CD4-positive, alpha-beta memory T cell (primary cell): ENCODE measurements at regions not wholly inside any gene's neighbourhood (a gene's known extent, or its start where the extent isn't known, plus 50 kb on each side); places are given as distances from the start of the nearest gene placed in this dataset.
A peak's percentile ranks its signal among the peaks of the same experiment; 100 is the strongest.

ENCODE experiments used
- CTCF ChIA-PET: fragments of 350-600 bp; sonication (Branson Sonifier 250); formaldehyde crosslinking; loops from one replicate; lab custom pipeline; 2021; ENCODE audit warnings: inconsistent platforms; ENCODE audit not compliant: partially characterized antibody; lab: Charles Lee
- POLR2A ChIA-PET: fragments of 350-600 bp; sonication (Branson Sonifier 250); formaldehyde crosslinking; loops from one replicate; lab custom pipeline; 2021; ENCODE audit not compliant: partially characterized antibody; lab: Charles Lee
- DNase-seq, 5 donors: peaks; one replicate each; pipeline versions ENCODE4 v3.0.0 to v3.0.0-alpha.2; 2020 to 2022; ENCODE audit warnings: mixed read lengths in 1 of 5
- H3K27ac ChIP-seq: one replicate; pipeline ENCODE4 v1.7.0; 2013; ENCODE audit warnings: low read depth, low read length
- H3K27me3 ChIP-seq: 2 replicates; pipeline ENCODE4 v1.7.0; 2013; ENCODE audit warnings: mild to moderate bottlenecking, low read length, moderate library complexity; ENCODE audit not compliant: insufficient read depth
- H3K36me3 ChIP-seq: 2 replicates; pipeline ENCODE4 v1.7.0; 2013; ENCODE audit warnings: mild to moderate bottlenecking, low read length, moderate library complexity; ENCODE audit not compliant: insufficient read depth
- H3K4me1 ChIP-seq: 2 replicates; pipeline ENCODE4 v1.7.0; 2013; ENCODE audit warnings: mild to moderate bottlenecking, low read length, moderate library complexity; ENCODE audit not compliant: insufficient read depth
- H3K4me3 ChIP-seq, 2 donors: one replicate each; pipeline ENCODE4 v1.7.0; 2013; ENCODE audit warnings: low read length in 2 of 2, mild to moderate bottlenecking in 1 of 2
- H3K9me3 ChIP-seq, 2 donors: one replicate each; pipeline ENCODE4 v1.7.0; 2013; ENCODE audit warnings: low read length in 2 of 2, control low read depth in 1 of 2; ENCODE audit not compliant: control insufficient read depth in 1 of 2
- H3K27ac Mint-ChIP-seq, 7 donors: one replicate each; pipeline ENCODE4 v1.8.0; 2020 to 2021; ENCODE audit warnings: mixed read lengths in 7 of 7, mild to moderate bottlenecking in 6 of 7, inconsistent platforms in 3 of 7, moderate library complexity in 3 of 7
- H3K27me3 Mint-ChIP-seq, 2 donors: one replicate each; pipeline ENCODE4 v1.8.0; 2020 to 2021; ENCODE audit warnings: mixed read lengths in 2 of 2
- H3K36me3 Mint-ChIP-seq, 2 donors: one replicate each; pipeline ENCODE4 v1.8.0; 2020 to 2021; ENCODE audit warnings: mixed read lengths in 2 of 2, inconsistent platforms in 1 of 2, mild to moderate bottlenecking in 1 of 2
- H3K4me1 Mint-ChIP-seq, 4 donors: one replicate each; pipeline ENCODE4 v1.8.0; 2020 to 2021; ENCODE audit warnings: mixed read lengths in 4 of 4, mild to moderate bottlenecking in 1 of 4
- H3K4me3 Mint-ChIP-seq, 8 donors: one replicate each; pipeline ENCODE4 v1.8.0; 2020 to 2021; ENCODE audit warnings: mixed read lengths in 8 of 8, mild to moderate bottlenecking in 7 of 8, moderate library complexity in 6 of 8, inconsistent platforms in 3 of 8
- H3K9me3 Mint-ChIP-seq, 8 donors: one replicate each; pipeline ENCODE4 v1.8.0; 2020 to 2021; ENCODE audit warnings: mixed read lengths in 8 of 8, mild to moderate bottlenecking in 5 of 8, inconsistent platforms in 3 of 8, moderate library complexity in 1 of 8
- intact Hi-C: fragments of 100-400 bp; cut with micrococcal nuclease; formaldehyde crosslinking; loops from one replicate; pipeline ENCODE4 v1.15.1; 2023

GRCh38 chr6:79150733-79151132 is 72.7 kb upstream of the PHIP start:
- no peak overlapping the region for H3K4me3 ChIP-seq
- H3K36me3 ChIP-seq: no peaks in the 10 kb centered on the region
- CTCF ChIA-PET: no interaction called here
- intact Hi-C loops: no loop called here
- DNase-seq: no peak
- Mint-ChIP-seq H3K9me3 (no peaks in the 10 kb centered on the region), H3K27ac (no peak overlapping the region), H3K27me3 (no peaks in the 10 kb centered on the region), H3K4me1 (no peaks in the 10 kb centered on the region), H3K36me3 (no peaks in the 10 kb centered on the region), H3K4me3 (no peak overlapping the region)
- no peaks in the 10 kb centered on the region for H3K27me3 ChIP-seq
- H3K4me1 ChIP-seq: no peaks in the 10 kb centered on the region
- no peak overlapping the region for H3K27ac ChIP-seq
- POLR2A ChIA-PET: no interaction called here
- H3K9me3 ChIP-seq: no peaks in the 10 kb centered on the region

- Histone ChIP-seq H3K27ac (no peak overlapping the region), H3K4me3 (no peak overlapping the region), H3K9me3 (no peaks in the 10 kb centered on the region), H3K27me3 (no peaks in the 10 kb centered on the region), H3K4me1 (no peaks in the 10 kb centered on the region), H3K36me3 (no peaks in the 10 kb centered on the region)
- DNase-seq: no peak
- ChIA-PET CTCF (no interaction called here), POLR2A (no interaction called here)
- H3K4me1 Mint-ChIP-seq: no peaks in the 10 kb centered on the region
- H3K9me3 Mint-ChIP-seq: no peaks in the 10 kb centered on the region
- H3K27me3 Mint-ChIP-seq: no peaks in the 10 kb centered on the region
- no peak overlapping the region for H3K4me3 Mint-ChIP-seq
- H3K36me3 Mint-ChIP-seq: no peaks in the 10 kb centered on the region
- no peak overlapping the region for H3K27ac Mint-ChIP-seq
- intact Hi-C loops: no loop called here
Measured at GRCh38 chr6:79149884-79150283, 71.8 kb upstream of the PHIP start.

GRCh38 chr6:79146421-79146820 is 68.4 kb upstream of the PHIP start:
- Histone ChIP-seq H3K9me3 (no peaks in the 10 kb centered on the region), H3K4me3 (no peak overlapping the region), H3K4me1 (no peaks in the 10 kb centered on the region), H3K27ac (no peak overlapping the region), H3K27me3 (no peaks in the 10 kb centered on the region), H3K36me3 (no peaks in the 10 kb centered on the region)
- intact Hi-C loops: no loop called here
- H3K4me3 Mint-ChIP-seq: no peak overlapping the region
- peaks cover 0 to 5% of the 10 kb centered on the region in 2 donors for H3K27me3 Mint-ChIP-seq
- no peak for DNase-seq
- no peak overlapping the region for H3K27ac Mint-ChIP-seq
- ChIA-PET CTCF (no interaction called here), POLR2A (no interaction called here)
- H3K9me3 Mint-ChIP-seq: no peaks in the 10 kb centered on the region
- H3K36me3 Mint-ChIP-seq: no peaks in the 10 kb centered on the region
- H3K4me1 Mint-ChIP-seq: no peaks in the 10 kb centered on the region

- DNase-seq: no peak
- H3K27ac Mint-ChIP-seq: no peak overlapping the region
- CTCF ChIA-PET: no interaction called here
Measured at GRCh38 chr6:79145301-79145700, 67.2 kb upstream of the PHIP start.

GRCh38 chr6:79143320-79143898 is 65.4 kb upstream of the PHIP start:
- Mint-ChIP-seq H3K36me3 (no peaks in the 10 kb centered on the region), H3K9me3 (no peaks in the 10 kb centered on the region), H3K4me3 (no peak overlapping the region), H3K4me1 (no peaks in the 10 kb centered on the region), H3K27me3 (peaks cover 0 to 5% of the 10 kb centered on the region in 2 donors), H3K27ac (peak overlapping the region in 1 of 7 donors; percentile 54)
- Histone ChIP-seq H3K4me3 (no peak overlapping the region), H3K27ac (no peak overlapping the region), H3K36me3 (no peaks in the 10 kb centered on the region), H3K9me3 (no peaks in the 10 kb centered on the region), H3K4me1 (no peaks in the 10 kb centered on the region), H3K27me3 (no peaks in the 10 kb centered on the region)
- POLR2A ChIA-PET: no interaction called here
- DNase-seq: no peak
- CTCF ChIA-PET: no interaction called here
- intact Hi-C loops: no loop called here

More at GRCh38 chr6:79145301-79145700, 67.2 kb upstream of the PHIP start:
- Mint-ChIP-seq H3K4me3 (no peak overlapping the region), H3K27me3 (peaks cover 0 to 5% of the 10 kb centered on the region in 2 donors), H3K36me3 (no peaks in the 10 kb centered on the region), H3K4me1 (no peaks in the 10 kb centered on the region), H3K9me3 (no peaks in the 10 kb centered on the region)
- H3K9me3 ChIP-seq: no peaks in the 10 kb centered on the region
- H3K4me3 ChIP-seq: no peak overlapping the region
- H3K4me1 ChIP-seq: no peaks in the 10 kb centered on the region
- POLR2A ChIA-PET: no interaction called here
- H3K27me3 ChIP-seq: no peaks in the 10 kb centered on the region
- no peaks in the 10 kb centered on the region for H3K36me3 ChIP-seq
- no peak overlapping the region for H3K27ac ChIP-seq
- intact Hi-C loops: no loop called here

- Mint-ChIP-seq H3K27ac (no peak overlapping the region), H3K27me3 (peaks cover 9 to 12% of the 10 kb centered on the region in 2 donors), H3K9me3 (peaks cover 9 to 32% (median 25%) of the 10 kb centered on the region in 8 donors), H3K4me3 (no peak overlapping the region), H3K4me1 (no peaks in the 10 kb centered on the region), H3K36me3 (peaks cover 0 to 3% of the 10 kb centered on the region in 2 donors)
- ChIA-PET POLR2A (no interaction called here), CTCF (no interaction called here)
- H3K36me3 ChIP-seq: no peaks in the 10 kb centered on the region
- no peaks in the 10 kb centered on the region for H3K9me3 ChIP-seq
- no peak overlapping the region for H3K4me3 ChIP-seq
- H3K4me1 ChIP-seq: no peaks in the 10 kb centered on the region
- no peaks in the 10 kb centered on the region for H3K27me3 ChIP-seq
- no peak overlapping the region for H3K27ac ChIP-seq
- no peak for DNase-seq
- intact Hi-C loops: no loop called here
Measured at GRCh38 chr6:79138146-79138545, 60.1 kb upstream of the PHIP start.

- H3K9me3 Mint-ChIP-seq: peaks cover 9 to 32% (median 25%) of the 10 kb centered on the region in 8 donors
- DNase-seq: no peak
- POLR2A ChIA-PET: no interaction called here
- no peaks in the 10 kb centered on the region for H3K9me3 ChIP-seq
- no peaks in the 10 kb centered on the region for H3K36me3 ChIP-seq
- no peak overlapping the region for H3K27ac ChIP-seq
- H3K27me3 Mint-ChIP-seq: peaks cover 11 to 12% of the 10 kb centered on the region in 2 donors
- CTCF ChIA-PET: no interaction called here
- H3K36me3 Mint-ChIP-seq: peaks cover 0 to 3% of the 10 kb centered on the region in 2 donors
- no peak overlapping the region for H3K4me3 ChIP-seq
- H3K27me3 ChIP-seq: no peaks in the 10 kb centered on the region
- no peaks in the 10 kb centered on the region for H3K4me1 Mint-ChIP-seq
- no peak overlapping the region for H3K27ac Mint-ChIP-seq
- no peaks in the 10 kb centered on the region for H3K4me1 ChIP-seq
- H3K4me3 Mint-ChIP-seq: no peak overlapping the region
- intact Hi-C loops: no loop called here
Measured at GRCh38 chr6:79137671-79138070, 59.6 kb upstream of the PHIP start.
